ENCODE measurements at regions not wholly inside any gene's neighbourhood (a gene's known extent, or its start where the extent isn't known, plus 50 kb on each side); places are given as distances from the start of the nearest gene placed in this dataset.

DNA sequence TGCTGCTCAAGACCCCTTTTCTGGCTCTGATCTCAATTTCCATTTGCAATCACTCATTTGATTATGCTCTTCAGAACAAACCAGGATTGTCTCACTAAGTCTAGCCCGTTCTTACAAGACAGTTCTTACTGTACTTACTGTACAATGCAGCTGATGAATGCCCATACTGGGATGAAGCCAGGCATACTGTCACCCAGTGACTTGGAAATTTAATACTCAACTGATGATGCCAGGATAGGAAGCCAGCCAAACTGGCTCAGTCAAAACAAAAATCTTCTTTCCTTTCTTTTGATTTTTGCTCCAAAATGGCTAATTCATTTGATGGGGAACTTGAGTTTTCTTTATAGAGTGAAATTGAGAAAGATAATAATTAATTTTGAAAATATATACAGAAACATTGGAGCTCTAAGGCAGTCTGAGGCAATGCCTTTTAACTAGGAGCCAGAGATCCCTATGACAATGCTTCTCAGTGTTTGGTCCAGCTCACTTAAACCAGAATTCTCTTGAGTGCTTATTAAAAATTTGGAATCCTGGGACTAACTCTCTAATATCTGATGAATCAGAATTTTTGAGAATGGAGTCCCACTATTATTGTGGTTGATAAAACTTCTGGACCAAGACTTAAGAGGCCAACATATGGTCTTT, 265.6 kb upstream of the THBS1 start:
- TF ChIP-seq EZH2 (IDR thresholded peaks at IDR 0.05; ENCODE audit: borderline replicate concordance, low read length) = no peak
- TF ChIP-seq, protein P1, sequence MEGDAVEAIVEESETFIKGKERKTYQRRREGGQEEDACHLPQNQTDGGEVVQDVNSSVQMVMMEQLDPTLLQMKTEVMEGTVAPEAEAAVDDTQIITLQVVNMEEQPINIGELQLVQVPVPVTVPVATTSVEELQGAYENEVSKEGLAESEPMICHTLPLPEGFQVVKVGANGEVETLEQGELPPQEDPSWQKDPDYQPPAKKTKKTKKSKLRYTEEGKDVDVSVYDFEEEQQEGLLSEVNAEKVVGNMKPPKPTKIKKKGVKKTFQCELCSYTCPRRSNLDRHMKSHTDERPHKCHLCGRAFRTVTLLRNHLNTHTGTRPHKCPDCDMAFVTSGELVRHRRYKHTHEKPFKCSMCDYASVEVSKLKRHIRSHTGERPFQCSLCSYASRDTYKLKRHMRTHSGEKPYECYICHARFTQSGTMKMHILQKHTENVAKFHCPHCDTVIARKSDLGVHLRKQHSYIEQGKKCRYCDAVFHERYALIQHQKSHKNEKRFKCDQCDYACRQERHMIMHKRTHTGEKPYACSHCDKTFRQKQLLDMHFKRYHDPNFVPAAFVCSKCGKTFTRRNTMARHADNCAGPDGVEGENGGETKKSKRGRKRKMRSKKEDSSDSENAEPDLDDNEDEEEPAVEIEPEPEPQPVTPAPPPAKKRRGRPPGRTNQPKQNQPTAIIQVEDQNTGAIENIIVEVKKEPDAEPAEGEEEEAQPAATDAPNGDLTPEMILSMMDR (IDR thresholded peaks at IDR 0.05; ENCODE audit: low read length) = no peak
